HL-60 (cell line): ENCODE measurements at regions not wholly inside any gene's neighbourhood (a gene's known extent, or its start where the extent isn't known, plus 50 kb on each side); places are given as distances from the start of the nearest gene placed in this dataset.

Source experiments
- CTCF ChIP-seq: IDR thresholded peaks from one replicate; pipeline ENCODE4 v1.5.1; 2011; ENCODE audit warnings: low read length, control low read depth, inconsistent platforms; ENCODE audit not compliant: insufficient read depth
- POLR2AphosphoS5 ChIP-seq: IDR thresholded peaks from 2 replicates; pipeline ENCODE4 v1.6.1; 2012; ENCODE audit warnings: low read depth
- REST ChIP-seq: IDR thresholded peaks from 2 replicates; pipeline ENCODE4 v1.6.1; 2012; ENCODE audit warnings: low read depth; ENCODE audit not compliant: insufficient replicate concordance

GRCh38 chr3:31275583-31275982, 257.1 kb upstream of the STT3B start:
- TF ChIP-seq CTCF, result no peak
- no peak for TF ChIP-seq REST
- no peak for TF ChIP-seq POLR2AphosphoS5
